ENCODE measurements at regions not wholly inside any gene's neighbourhood (a gene's known extent, or its start where the extent isn't known, plus 50 kb on each side); places are given as distances from the start of the nearest gene placed in this dataset.
"Not testable (repeated sequence)": the region's sequence is repeated elsewhere in the genome, so short reads cannot be mapped to it uniquely, and the experiment has no call there.

DNA sequence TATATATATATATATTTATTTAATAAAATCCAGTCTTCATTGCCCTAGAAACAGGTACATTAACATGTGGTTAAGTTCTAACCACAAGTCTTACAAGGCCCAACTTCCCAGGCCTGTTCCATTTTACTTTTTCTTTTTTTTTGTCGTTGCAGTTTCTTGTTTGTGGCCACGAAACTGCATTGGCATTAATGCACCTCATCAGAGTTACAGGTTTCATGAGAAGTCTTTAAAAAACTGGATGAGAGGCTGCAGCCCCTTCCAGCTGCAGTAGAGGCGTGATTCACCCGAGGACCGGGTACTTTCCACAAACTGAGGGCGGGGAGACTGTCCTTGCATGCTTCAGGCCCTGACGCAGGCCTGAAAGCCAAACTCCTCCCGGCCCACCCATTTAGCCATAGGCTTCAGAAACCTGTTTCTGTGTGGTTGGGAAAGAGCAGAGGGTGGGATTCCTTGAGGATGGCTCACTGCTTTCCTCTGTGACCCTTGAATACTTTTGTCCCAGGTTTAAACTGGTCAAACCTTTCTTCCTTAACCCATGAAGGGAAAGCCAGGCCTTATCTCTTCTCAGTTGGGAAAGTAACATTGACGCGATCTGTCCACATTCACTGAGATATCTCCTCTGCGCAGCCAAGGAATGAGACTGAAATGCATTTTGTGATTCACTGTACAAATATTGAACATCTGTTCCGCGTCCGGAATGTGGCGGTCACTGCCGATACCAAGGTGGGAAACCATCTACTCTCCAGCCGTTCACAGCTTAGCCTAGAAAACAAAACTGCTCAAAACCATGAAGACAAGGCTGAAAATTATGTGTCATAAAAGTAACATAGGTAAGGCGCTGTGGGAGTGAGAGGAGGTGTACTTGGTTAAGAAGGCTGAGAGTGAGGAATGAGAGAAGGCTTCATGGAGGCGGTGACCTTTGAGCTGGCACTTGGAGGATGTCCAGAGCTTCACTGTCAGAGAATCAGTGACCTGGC, 311.7 kb downstream of the GATA3 start (continued):
- no peak for TF ChIP-seq ZC3H11A (IDR thresholded peaks at IDR 0.05)
- no peak for TF ChIP-seq CHD4 (IDR thresholded peaks at IDR 0.05; ENCODE audit: borderline replicate concordance)
- TF ChIP-seq RAD21 (conservative IDR thresholded peaks at IDR 0.05 in 1 of 2, IDR thresholded peaks at IDR 0.05 in 1 of 2) = peak; percentile 31 to 62
- TF ChIP-seq GATA3 (IDR thresholded peaks at IDR 0.05; ENCODE audit: borderline replicate concordance) = peak; percentile 98
- TF ChIP-seq CTCF (IDR thresholded peaks at IDR 0.05) = no peak
- TF ChIP-seq FOSL2 (IDR thresholded peaks at IDR 0.05) = peak; percentile 94
- TF ChIP-seq FOSL2 (CRISPR knock-in tag; IDR thresholded peaks at IDR 0.05) = peak; percentile 94
- no peak for TF ChIP-seq NPAS2 (CRISPR knock-in tag; IDR thresholded peaks at IDR 0.05; ENCODE audit: borderline replicate concordance)
- TF ChIP-seq, protein P1, sequence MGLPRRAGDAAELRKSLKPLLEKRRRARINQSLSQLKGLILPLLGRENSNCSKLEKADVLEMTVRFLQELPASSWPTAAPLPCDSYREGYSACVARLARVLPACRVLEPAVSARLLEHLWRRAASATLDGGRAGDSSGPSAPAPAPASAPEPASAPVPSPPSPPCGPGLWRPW (IDR thresholded peaks at IDR 0.05) = 0 out of 2 replicates have a peak, but pooled peaks have one; percentile 60
- TF ChIP-seq, protein P2, sequence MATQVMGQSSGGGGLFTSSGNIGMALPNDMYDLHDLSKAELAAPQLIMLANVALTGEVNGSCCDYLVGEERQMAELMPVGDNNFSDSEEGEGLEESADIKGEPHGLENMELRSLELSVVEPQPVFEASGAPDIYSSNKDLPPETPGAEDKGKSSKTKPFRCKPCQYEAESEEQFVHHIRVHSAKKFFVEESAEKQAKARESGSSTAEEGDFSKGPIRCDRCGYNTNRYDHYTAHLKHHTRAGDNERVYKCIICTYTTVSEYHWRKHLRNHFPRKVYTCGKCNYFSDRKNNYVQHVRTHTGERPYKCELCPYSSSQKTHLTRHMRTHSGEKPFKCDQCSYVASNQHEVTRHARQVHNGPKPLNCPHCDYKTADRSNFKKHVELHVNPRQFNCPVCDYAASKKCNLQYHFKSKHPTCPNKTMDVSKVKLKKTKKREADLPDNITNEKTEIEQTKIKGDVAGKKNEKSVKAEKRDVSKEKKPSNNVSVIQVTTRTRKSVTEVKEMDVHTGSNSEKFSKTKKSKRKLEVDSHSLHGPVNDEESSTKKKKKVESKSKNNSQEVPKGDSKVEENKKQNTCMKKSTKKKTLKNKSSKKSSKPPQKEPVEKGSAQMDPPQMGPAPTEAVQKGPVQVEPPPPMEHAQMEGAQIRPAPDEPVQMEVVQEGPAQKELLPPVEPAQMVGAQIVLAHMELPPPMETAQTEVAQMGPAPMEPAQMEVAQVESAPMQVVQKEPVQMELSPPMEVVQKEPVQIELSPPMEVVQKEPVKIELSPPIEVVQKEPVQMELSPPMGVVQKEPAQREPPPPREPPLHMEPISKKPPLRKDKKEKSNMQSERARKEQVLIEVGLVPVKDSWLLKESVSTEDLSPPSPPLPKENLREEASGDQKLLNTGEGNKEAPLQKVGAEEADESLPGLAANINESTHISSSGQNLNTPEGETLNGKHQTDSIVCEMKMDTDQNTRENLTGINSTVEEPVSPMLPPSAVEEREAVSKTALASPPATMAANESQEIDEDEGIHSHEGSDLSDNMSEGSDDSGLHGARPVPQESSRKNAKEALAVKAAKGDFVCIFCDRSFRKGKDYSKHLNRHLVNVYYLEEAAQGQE (IDR thresholded peaks at IDR 0.05) = no peak
- no peak; the same call in 1 of the 2 replicates for TF ChIP-seq RFX5 (IDR thresholded peaks at IDR 0.05)
- no peak for TF ChIP-seq FOSB (CRISPR knock-in tag; IDR thresholded peaks at IDR 0.05)
- peak; percentile 49; the same call in 2 of the 3 replicates for TF ChIP-seq SMC3 (IDR thresholded peaks at IDR 0.05)
- TF ChIP-seq CBX8 (IDR thresholded peaks at IDR 0.05) = no peak
- peak; percentile 72 for TF ChIP-seq HOXA7 (CRISPR knock-in tag; IDR thresholded peaks at IDR 0.05)
- 0 out of 2 replicates have a peak, but pooled peaks have one; percentile 20 for TF ChIP-seq ESRRA (IDR thresholded peaks at IDR 0.05; ENCODE audit: borderline replicate concordance, low read length)
- TF ChIP-seq BHLHE40 (IDR thresholded peaks at IDR 0.05; ENCODE audit: low read depth, low read length) = no peak
- TF ChIP-seq ZNF302 (CRISPR knock-in tag; IDR thresholded peaks at IDR 0.05) = 0 out of 2 replicates have a peak, but pooled peaks have one; percentile 42
- TF ChIP-seq, protein P3, sequence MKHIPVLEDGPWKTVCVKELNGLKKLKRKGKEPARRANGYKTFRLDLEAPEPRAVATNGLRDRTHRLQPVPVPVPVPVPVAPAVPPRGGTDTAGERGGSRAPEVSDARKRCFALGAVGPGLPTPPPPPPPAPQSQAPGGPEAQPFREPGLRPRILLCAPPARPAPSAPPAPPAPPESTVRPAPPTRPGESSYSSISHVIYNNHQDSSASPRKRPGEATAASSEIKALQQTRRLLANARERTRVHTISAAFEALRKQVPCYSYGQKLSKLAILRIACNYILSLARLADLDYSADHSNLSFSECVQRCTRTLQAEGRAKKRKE (CRISPR knock-in tag; IDR thresholded peaks at IDR 0.05; ENCODE audit: low read depth) = peak; percentile 46
- no peak for TF ChIP-seq KDM1A (IDR thresholded peaks at IDR 0.05; ENCODE audit: low read depth)
- no peak for TF ChIP-seq TFCP2L1 (CRISPR knock-in tag; IDR thresholded peaks at IDR 0.05)
- TF ChIP-seq ZSCAN20 (CRISPR knock-in tag; IDR thresholded peaks at IDR 0.05) = no peak
- peak; percentile 30 for TF ChIP-seq CHD2 (IDR thresholded peaks at IDR 0.05; ENCODE audit: low read length, partially characterized antibody)
- 0 out of 2 replicates have a peak, but pooled peaks have one; percentile 37 for TF ChIP-seq MYC (IDR thresholded peaks at IDR 0.05; ENCODE audit: borderline replicate concordance, low read length)
- TF ChIP-seq, protein P4, sequence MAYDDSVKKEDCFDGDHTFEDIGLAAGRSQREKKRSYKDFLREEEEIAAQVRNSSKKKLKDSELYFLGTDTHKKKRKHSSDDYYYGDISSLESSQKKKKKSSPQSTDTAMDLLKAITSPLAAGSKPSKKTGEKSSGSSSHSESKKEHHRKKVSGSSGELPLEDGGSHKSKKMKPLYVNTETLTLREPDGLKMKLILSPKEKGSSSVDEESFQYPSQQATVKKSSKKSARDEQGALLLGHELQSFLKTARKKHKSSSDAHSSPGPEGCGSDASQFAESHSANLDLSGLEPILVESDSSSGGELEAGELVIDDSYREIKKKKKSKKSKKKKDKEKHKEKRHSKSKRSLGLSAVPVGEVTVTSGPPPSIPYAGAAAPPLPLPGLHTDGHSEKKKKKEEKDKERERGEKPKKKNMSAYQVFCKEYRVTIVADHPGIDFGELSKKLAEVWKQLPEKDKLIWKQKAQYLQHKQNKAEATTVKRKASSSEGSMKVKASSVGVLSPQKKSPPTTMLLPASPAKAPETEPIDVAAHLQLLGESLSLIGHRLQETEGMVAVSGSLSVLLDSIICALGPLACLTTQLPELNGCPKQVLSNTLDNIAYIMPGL (CRISPR knock-in tag; IDR thresholded peaks at IDR 0.05; ENCODE audit: borderline replicate concordance) = no peak
- peak; percentile 79; the same call in 1 of the 2 replicates for TF ChIP-seq RARB (CRISPR knock-in tag; IDR thresholded peaks at IDR 0.05)
- peak; percentile 86 for TF ChIP-seq MAX (IDR thresholded peaks at IDR 0.05)

DNA sequence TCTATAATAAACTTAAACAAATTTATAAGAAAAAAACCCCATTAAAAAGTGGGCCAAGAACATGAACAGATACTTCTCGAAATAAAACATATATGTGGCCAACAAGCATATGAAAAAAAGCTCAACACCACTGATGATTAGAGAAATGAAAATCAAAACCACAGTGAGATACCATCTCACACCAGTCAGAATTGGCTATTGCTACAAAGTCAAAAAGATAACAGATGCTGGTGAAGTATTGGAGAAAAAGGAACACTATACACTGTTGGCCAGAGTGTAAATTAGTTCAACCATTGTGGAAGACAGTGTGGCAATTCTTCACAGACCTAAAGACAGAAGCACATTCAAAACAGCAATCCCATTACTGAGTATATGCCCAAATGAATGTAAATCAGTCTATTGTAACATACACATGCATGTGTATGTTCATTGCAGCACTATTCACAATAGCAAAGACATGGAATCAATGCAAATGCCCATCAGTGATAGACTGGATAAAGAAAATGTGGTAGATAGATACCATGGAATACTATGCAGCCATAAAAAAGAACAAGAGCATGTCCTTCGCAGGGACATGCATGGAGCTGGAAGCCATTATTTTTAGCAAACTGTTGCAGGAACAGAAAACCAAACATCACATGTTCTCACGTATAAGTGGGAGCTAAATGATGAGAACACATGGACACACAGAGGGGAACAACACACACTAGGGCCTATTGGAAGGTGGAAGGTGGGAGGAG, 313.4 kb downstream of the GATA3 start:
- CTCF ChIA-PET = interaction anchor here (0.6 kb wide), 1 partner anchor 295 kb away, joined by 3 read pairs; no protein-coding TSS in a partner anchor
- 75% methylated on average over 3 of the region's 3 CpGs for WGBS (ENCODE audit: missing lambda C conversion rate)
- ATAC-seq; POLR2A ChIA-PET; H3K4me3 ChIP-seq; DNase-seq (ENCODE audit: low read depth in 1 of 2, low spot score in 1 of 2); H3K9me3 ChIP-seq: not testable (repeated sequence)
- FAIRE-seq = peak; percentile 78
- Histone ChIP-seq H3K4me2 (peak overlapping the region; percentile 80; the same call in 1 of the 3 replicates), H3K27ac (peak overlapping the region; percentile 87 to 95), H3K4me1 (peaks cover 23% of the 10 kb centered on the region)
